Panc1 (cell line): ENCODE measurements at regions not wholly inside any gene's neighbourhood (a gene's known extent, or its start where the extent isn't known, plus 50 kb on each side); places are given as distances from the start of the nearest gene placed in this dataset.

Experiments used
- ATAC-seq: fragments of 200-7000 bp; cut with Tn5 transposase; 2 replicates; pipeline ENCODE4 v1.9.1; 2020; ENCODE audit warnings: mild to moderate bottlenecking, moderate library complexity
- BruUV-seq: library from RNA; stranded (reverse); fragments of 400-500 nt; replicated peaks from 2 replicates; lab custom pipeline; 2021; lab: Mats Ljungman, UMichigan
- CTCF ChIA-PET: fragments of 300-600 bp; sonication (Branson Sonifier 250); formaldehyde crosslinking; loops from one replicate; lab custom pipeline; 2022; ENCODE audit warnings: antibody characterized with exemption; lab: Charles Lee
- POLR2A ChIA-PET: fragments of 300-600 bp; sonication (Branson Sonifier 250); formaldehyde crosslinking; loops from one replicate; lab custom pipeline; 2022; ENCODE audit warnings: antibody characterized with exemption; lab: Charles Lee
- DNase-seq: peaks from one replicate; pipeline ENCODE4 v3.0.0-alpha.2; 2010; ENCODE audit warnings: low read depth, low spot score
- H3K27ac ChIP-seq: 2 replicates; pipeline ENCODE4 v1.5.1; 2011; ENCODE audit warnings: mild to moderate bottlenecking, low read length, inconsistent platforms
- H3K27me3 ChIP-seq: fragments of 200-500 bp; sonication (Bioruptor generic); 2 replicates; pipeline ENCODE4 v1.6.0; 2014; ENCODE audit warnings: low read length, inconsistent platforms; ENCODE audit not compliant: control insufficient read depth, insufficient read depth
- H3K36me3 ChIP-seq: fragments of 200-500 bp; sonication (Bioruptor generic); 2 replicates; pipeline ENCODE4 v1.5.1; 2014; ENCODE audit warnings: inconsistent platforms, mild to moderate bottlenecking, low read length, moderate library complexity; ENCODE audit not compliant: control insufficient read depth, insufficient read depth
- H3K4me1 ChIP-seq: 2 replicates; pipeline ENCODE4 v1.5.1; 2011; ENCODE audit warnings: inconsistent platforms, mild to moderate bottlenecking, low read length, moderate library complexity; ENCODE audit not compliant: control insufficient read depth, insufficient read depth
- H3K4me3 ChIP-seq, 2 experiments: 2 replicates each; pipeline ENCODE4 v1.5.1; 2011 to 2012; ENCODE audit warnings: low read depth in 2 of 2, low read length in 2 of 2, mild to moderate bottlenecking in 2 of 2, inconsistent platforms in 1 of 2, moderate library complexity in 1 of 2
- H3K9me3 ChIP-seq: fragments of 200-500 bp; sonication (Bioruptor generic); 2 replicates; pipeline ENCODE4 v1.5.1; 2014; ENCODE audit warnings: low read depth, mild to moderate bottlenecking, inconsistent platforms, low read length, moderate library complexity; ENCODE audit not compliant: control insufficient read depth, insufficient read depth
- CTCF ChIP-seq: fragments of 450-650 bp; IDR thresholded peaks from 2 replicates; pipeline ENCODE4 v1.5.1; 2017; ENCODE audit warnings: mild to moderate bottlenecking
- POLR2AphosphoS5 ChIP-seq: IDR thresholded peaks from 2 replicates; pipeline ENCODE4 v1.6.1; 2012; ENCODE audit warnings: mild to moderate bottlenecking, low read depth, low read length, moderate library complexity
- REST ChIP-seq, 2 experiments: IDR thresholded peaks; 2 replicates each; pipeline ENCODE4 v1.6.1; 2011 to 2012; ENCODE audit warnings: low read depth in 2 of 2, control low read depth in 1 of 2, low read length in 1 of 2, mild to moderate bottlenecking in 1 of 2, moderate library complexity in 1 of 2; ENCODE audit not compliant: insufficient read depth in 1 of 2
- SIN3A ChIP-seq: IDR thresholded peaks from 2 replicates; pipeline ENCODE4 v1.6.1; 2012; ENCODE audit warnings: low read depth, mild to moderate bottlenecking, low read length, moderate library complexity, borderline replicate concordance; ENCODE audit not compliant: insufficient read depth
- TCF7L2 ChIP-seq: IDR thresholded peaks from 2 replicates; pipeline ENCODE4 v1.6.1; 2011; ENCODE audit warnings: mild to moderate bottlenecking, low read depth, low read length, inconsistent platforms
- in situ Hi-C: cut with HindIII; loops from 2 replicates; pipeline ENCODE4 v1.10.0; 2016; ENCODE audit warnings: low sequenced_read_pairs, low pct_unique_long_range_greater_than_20kb
- intact Hi-C: fragments of 100-400 bp; cut with micrococcal nuclease; formaldehyde crosslinking; loops from one replicate; pipeline ENCODE4 v1.10.0; 2022; ENCODE audit not compliant: unreplicated experiment

GRCh38 chr5:40037713-40038112 is 612.9 kb upstream of the DAB2 start:
- DNase-seq (no peak), ATAC-seq (no peak)
- Histone ChIP-seq H3K9me3 (no peaks in the 10 kb centered on the region), H3K4me1 (no peaks in the 10 kb centered on the region), H3K36me3 (no peaks in the 10 kb centered on the region), H3K4me3 (no peak overlapping the region), H3K27me3 (no peaks in the 10 kb centered on the region), H3K27ac (no peak overlapping the region)
- ChIA-PET POLR2A (no interaction called here), CTCF (no interaction called here)
- in situ Hi-C loops, result no loop called here
- BruUV-seq, result no TSS peak
- intact Hi-C loops, result no loop called here
- TF ChIP-seq SIN3A, result no peak
- no peak for TF ChIP-seq CTCF

GRCh38 chr5:40034441-40034840 is 609.7 kb upstream of the DAB2 start:
- H3K4me3 ChIP-seq, result no peak overlapping the region
- no TSS peak for BruUV-seq
- no peak for TF ChIP-seq POLR2AphosphoS5
- no peak for TF ChIP-seq REST (IDR thresholded peaks at IDR 0.05; ENCODE audit: insufficient read depth in 1 of 2, low read depth in 2 of 2, low read length in 1 of 2)
- no peak for TF ChIP-seq SIN3A
- TF ChIP-seq CTCF, result no peak
- no peak for TF ChIP-seq TCF7L2
- in situ Hi-C loops (no loop called here), intact Hi-C loops (no loop called here)
- POLR2A ChIA-PET, result no interaction called here
- no peaks in the 10 kb centered on the region for H3K9me3 ChIP-seq
- H3K36me3 ChIP-seq, result no peaks in the 10 kb centered on the region
- H3K27me3 ChIP-seq, result no peaks in the 10 kb centered on the region
- DNase-seq (no peak), ATAC-seq (no peak)
- no peak overlapping the region for H3K27ac ChIP-seq
- CTCF ChIA-PET, result no interaction called here
- H3K4me1 ChIP-seq, result no peaks in the 10 kb centered on the region
